ENCODE measurements at regions not wholly inside any gene's neighbourhood (a gene's known extent, or its start where the extent isn't known, plus 50 kb on each side); places are given as distances from the start of the nearest gene placed in this dataset.

DNA sequence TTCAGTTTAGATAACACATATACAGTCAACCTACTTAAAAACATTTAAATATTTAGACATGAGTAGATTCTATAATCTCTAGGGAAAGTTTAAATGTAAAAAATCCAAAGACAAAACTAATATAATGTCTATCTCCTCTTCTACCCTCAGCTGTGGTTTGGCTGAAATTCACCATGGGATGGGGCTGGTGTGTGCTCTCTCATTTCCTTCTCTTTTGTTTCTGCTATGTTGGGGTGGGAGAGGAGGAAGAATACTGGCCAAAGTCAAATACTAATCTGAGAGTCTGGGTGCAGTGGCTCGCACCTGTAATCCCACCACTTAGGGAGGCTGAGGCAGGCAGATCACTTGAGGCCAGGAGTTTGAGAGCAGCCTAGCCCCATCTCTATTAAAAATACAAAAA lies 1673.9 kb upstream of the SEL1L start:
- no peak for TF ChIP-seq ELF4 (CRISPR knock-in tag; IDR thresholded peaks at IDR 0.05; ENCODE audit: low read depth)
- TF ChIP-seq GABPB1 (CRISPR knock-in tag; IDR thresholded peaks at IDR 0.05), result no peak
- no peak for TF ChIP-seq NR1H2 (CRISPR knock-in tag; IDR thresholded peaks at IDR 0.05)
- no peak for TF ChIP-seq CTCF (IDR thresholded peaks at IDR 0.05)
- TF ChIP-seq TEAD4 (CRISPR knock-in tag; IDR thresholded peaks at IDR 0.05), result no peak
- TF ChIP-seq ERG (CRISPR knock-in tag; IDR thresholded peaks at IDR 0.05), result no peak
- TF ChIP-seq, protein P1, sequence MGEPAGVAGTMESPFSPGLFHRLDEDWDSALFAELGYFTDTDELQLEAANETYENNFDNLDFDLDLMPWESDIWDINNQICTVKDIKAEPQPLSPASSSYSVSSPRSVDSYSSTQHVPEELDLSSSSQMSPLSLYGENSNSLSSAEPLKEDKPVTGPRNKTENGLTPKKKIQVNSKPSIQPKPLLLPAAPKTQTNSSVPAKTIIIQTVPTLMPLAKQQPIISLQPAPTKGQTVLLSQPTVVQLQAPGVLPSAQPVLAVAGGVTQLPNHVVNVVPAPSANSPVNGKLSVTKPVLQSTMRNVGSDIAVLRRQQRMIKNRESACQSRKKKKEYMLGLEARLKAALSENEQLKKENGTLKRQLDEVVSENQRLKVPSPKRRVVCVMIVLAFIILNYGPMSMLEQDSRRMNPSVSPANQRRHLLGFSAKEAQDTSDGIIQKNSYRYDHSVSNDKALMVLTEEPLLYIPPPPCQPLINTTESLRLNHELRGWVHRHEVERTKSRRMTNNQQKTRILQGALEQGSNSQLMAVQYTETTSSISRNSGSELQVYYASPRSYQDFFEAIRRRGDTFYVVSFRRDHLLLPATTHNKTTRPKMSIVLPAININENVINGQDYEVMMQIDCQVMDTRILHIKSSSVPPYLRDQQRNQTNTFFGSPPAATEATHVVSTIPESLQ (CRISPR knock-in tag; IDR thresholded peaks at IDR 0.05), result no peak
- no peak for TF ChIP-seq NR2C2 (CRISPR knock-in tag; IDR thresholded peaks at IDR 0.05)
- no peak for TF ChIP-seq ZNF281 (CRISPR knock-in tag; IDR thresholded peaks at IDR 0.05)
- TF ChIP-seq ESRRA (CRISPR knock-in tag; IDR thresholded peaks at IDR 0.05; ENCODE audit: borderline replicate concordance), result no peak
- no peak for TF ChIP-seq TEAD1 (CRISPR knock-in tag; IDR thresholded peaks at IDR 0.05)

Data from WTC11 (cell line).